GM10266 (cell line): ENCODE measurements at regions not wholly inside any gene's neighbourhood (a gene's known extent, or its start where the extent isn't known, plus 50 kb on each side); places are given as distances from the start of the nearest gene placed in this dataset.

ENCODE experiments used
- DNase-seq: peaks from one replicate; pipeline ENCODE4 v3.0.0; 2012; ENCODE audit errors: extremely low spot score
- CTCF ChIP-seq: IDR thresholded peaks from 2 replicates; pipeline ENCODE4 v1.5.1; 2012; ENCODE audit warnings: mild to moderate bottlenecking, low read depth; ENCODE audit not compliant: control insufficient read depth, insufficient read depth; ENCODE audit errors: missing control alignments

- DNase-seq, result no peak
- TF ChIP-seq CTCF, result no peak
Observed at GRCh38 chr3:95189348-95189747, 1126.5 kb downstream of the NSUN3 start.

GRCh38 chr3:95197661-95198060 lies 1134.8 kb downstream of the NSUN3 start:
- TF ChIP-seq CTCF, result no peak
- no peak for DNase-seq

GRCh38 chr3:95200384-95200783 lies 1137.5 kb downstream of the NSUN3 start:
- no peak for TF ChIP-seq CTCF
- no peak for DNase-seq

- no peak for DNase-seq
- no peak for TF ChIP-seq CTCF
Observed at GRCh38 chr3:95210878-95211277, 1148.0 kb downstream of the NSUN3 start.

GRCh38 chr3:95212117-95212516 lies 1149.3 kb downstream of the NSUN3 start:
- no peak for DNase-seq
- no peak for TF ChIP-seq CTCF

- no peak for TF ChIP-seq CTCF
Observed at GRCh38 chr3:95215437-95215957, 1152.6 kb downstream of the NSUN3 start.

GRCh38 chr3:95217661-95218060 lies 1154.8 kb downstream of the NSUN3 start:
- DNase-seq, result no peak
- TF ChIP-seq CTCF, result no peak

More at GRCh38 chr3:95215437-95215957, 1152.6 kb downstream of the NSUN3 start:
- no peak for DNase-seq
